NCI-H1092 treated with DMSO at 0.1 percent for 48 hours (cell line): ENCODE measurements at regions not wholly inside any gene's neighbourhood (a gene's known extent, or its start where the extent isn't known, plus 50 kb on each side); places are given as distances from the start of the nearest gene placed in this dataset.
"Not testable (repeated sequence)": the region's sequence is repeated elsewhere in the genome, so short reads cannot be mapped to it uniquely, and the experiment has no call there.

Experiments used
- DNase-seq: peaks from one replicate; lab custom pipeline; 2025; lab: John Stamatoyannopoulos, UW

GRCh38 chr1:199626228-199626627 is 401.3 kb upstream of the NR5A2 start:
- not testable (repeated sequence) for DNase-seq

DNA sequence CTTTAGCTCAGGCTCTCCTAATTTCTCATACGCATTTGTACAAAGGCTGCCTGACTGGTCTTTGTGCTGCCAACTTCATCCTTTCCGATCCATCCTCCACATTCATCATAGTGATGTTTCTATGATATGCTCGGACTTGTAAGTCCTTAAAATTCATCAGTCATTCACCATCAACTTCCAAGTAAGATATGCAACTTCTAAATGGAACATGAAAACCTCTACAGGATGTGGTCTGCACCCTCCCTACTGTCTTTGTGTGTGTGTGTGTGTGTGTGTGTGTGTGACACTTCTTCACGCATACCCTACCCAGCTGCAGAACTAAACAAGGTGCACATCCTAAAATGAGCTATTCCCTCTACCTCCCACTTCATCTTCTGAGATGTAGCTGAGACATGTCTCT is 397.9 kb upstream of the NR5A2 start:
- no peak for DNase-seq

GRCh38 chr1:199639453-199639852 is 388.1 kb upstream of the NR5A2 start:
- DNase-seq: no peak

GRCh38 chr1:199641531-199641930 is 386.0 kb upstream of the NR5A2 start:
- DNase-seq: no peak

- no peak for DNase-seq
Observed at GRCh38 chr1:199644912-199645311, 382.6 kb upstream of the NR5A2 start.

DNA sequence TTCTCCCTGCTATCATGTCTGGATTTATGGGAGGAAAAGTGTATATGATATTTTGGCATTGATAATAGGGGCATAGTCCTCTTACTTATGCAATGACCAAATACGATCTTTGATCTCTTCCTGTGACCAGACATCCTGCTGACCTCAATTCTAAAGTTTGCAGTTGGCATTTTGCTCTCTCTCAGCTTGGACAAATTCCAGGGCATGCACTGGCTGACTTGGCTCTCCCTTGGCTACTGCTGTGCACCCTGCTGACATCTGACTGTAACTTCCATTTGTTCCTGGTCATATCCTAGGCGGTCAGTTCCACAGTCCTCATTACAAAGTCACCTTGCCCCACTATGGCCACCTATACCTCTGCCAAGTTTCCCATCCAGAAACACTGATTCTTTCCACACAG is 380.7 kb upstream of the NR5A2 start:
- DNase-seq: no peak

GRCh38 chr1:199657449-199657848 is 370.1 kb upstream of the NR5A2 start:
- DNase-seq: no peak

GRCh38 chr1:199660071-199660470 is 367.4 kb upstream of the NR5A2 start:
- no peak for DNase-seq

GRCh38 chr1:199665371-199665770 is 362.1 kb upstream of the NR5A2 start:
- DNase-seq: no peak

DNA sequence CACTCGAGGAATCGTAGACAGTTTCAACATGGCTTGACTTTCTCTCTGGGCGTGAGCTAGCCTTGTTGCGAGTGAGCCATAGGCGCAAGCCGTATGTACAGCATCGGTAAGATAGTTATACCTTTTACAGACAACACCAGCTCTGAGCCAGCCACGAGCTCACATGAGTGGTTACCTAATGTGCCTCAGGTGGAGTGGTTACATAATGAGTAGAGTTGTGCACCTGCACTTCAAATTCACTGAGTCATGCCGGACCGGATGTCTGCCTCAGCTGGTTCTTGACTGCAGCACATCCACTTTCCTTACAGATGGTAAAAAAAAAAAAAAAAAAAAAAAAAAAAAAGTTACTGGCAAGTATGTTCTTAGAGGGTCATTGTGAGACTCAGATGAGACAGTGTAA is 360.4 kb upstream of the NR5A2 start:
- DNase-seq: no peak

DNA sequence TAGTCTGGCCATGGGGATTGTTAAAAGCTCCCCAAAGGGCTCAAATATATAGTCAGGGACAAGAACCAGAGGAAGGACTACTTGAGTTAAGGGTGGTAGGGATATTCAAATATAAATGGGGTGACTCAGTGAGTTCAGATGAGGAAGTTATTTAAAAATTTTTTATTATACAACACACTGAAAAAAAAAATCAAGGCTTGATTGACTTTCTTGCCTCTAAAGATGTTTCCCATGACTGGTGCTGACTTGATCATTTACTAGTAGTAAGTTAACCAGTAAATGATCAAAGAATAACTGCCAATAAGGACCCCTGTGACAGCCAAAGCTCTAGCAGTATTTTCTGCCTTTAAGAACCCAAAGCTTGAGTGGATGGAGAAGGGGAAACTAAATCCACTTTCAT is 357.6 kb upstream of the NR5A2 start:
- DNase-seq: no peak

- DNase-seq: no peak
Observed at GRCh38 chr1:199671684-199672083, 355.8 kb upstream of the NR5A2 start.

GRCh38 chr1:199675937-199676336 is 351.6 kb upstream of the NR5A2 start:
- DNase-seq: no peak

DNA sequence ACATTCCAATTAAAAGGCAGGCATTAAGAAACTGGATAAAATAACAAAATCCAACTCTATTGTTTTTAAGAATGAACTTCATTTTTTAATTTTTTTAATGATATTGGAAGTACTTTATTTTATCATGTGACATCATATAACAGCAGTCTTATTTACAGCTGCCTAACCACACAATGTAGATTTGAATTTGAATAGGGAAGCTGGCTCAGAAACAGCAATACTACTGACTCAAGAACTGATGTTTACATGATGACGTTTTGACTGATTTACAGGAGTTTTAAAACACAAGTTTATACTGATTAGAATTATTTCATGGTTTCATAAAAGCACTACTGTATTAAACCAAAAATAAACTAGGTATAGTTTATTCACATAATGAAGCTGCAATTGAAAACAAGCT is 348.7 kb upstream of the NR5A2 start:
- no peak for DNase-seq

DNA sequence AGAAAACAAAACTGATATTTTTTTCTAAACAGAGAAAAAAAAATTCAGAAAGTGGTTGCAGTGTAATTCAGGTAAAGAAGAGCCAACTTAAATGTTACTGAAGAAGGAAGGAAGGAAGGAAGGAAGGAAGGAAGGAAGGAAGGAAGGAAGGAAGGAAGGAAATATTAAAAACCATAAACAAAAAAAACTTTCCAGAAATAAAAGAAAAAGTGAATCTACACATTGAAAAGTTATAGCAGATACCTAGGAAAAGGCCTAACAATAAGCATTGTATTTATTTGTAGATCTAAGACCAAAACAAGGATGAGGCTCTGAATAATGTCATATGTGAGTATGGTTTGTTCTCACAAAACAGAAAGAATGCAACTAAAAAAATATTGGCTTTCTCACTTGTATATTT is 345.4 kb upstream of the NR5A2 start:
- no peak for DNase-seq

GRCh38 chr1:199684686-199685273 is 342.7 kb upstream of the NR5A2 start:
- peak; percentile 71 for DNase-seq

DNA sequence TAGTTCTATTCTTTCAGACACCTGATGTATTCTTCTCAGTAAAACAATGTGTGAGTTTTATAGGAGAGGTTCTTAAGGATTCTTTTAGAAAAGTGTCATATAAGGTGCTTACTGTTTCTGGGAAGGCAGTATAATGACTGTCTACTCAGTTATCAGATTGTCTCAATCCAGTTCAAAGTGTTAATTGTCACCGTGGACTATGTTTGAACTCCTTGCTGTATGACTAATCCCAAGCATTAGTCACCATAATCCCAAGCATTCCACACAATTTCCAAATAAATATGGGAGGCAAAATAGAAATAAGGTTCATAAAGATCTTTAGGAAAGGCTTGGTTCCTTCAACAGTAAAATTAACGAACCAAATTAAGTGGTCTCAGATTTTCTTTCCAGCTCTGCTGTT is 342.1 kb upstream of the NR5A2 start:
- DNase-seq: no peak

- DNase-seq: no peak
Observed at GRCh38 chr1:199687321-199687720, 340.2 kb upstream of the NR5A2 start.

DNA sequence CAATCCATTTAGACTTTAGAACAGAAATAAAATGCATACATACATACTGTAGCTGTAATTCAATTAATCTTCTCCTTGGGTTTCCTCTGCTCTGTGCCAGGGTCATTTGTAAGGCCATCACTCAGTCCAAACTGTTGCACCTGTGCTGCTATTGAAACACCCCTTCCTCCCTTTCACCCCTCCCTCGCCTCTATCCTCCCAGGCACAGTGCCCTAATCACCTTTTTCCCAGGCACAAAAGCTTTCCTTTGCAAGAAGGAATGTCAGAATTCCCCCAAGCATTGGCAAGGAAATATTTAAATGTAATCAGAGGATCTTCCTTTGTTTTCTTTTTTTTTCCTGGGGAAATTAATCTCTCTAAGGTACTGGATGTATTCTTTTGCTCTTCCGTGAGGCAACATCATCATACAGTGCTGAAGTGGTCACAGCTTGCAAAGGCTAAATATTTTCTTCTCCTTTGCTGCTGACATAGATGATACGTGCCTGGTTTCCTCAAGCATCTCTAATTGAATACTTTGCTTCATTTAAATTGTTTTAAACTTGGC is 339.3 kb upstream of the NR5A2 start:
- DNase-seq: peak; percentile 4

DNA sequence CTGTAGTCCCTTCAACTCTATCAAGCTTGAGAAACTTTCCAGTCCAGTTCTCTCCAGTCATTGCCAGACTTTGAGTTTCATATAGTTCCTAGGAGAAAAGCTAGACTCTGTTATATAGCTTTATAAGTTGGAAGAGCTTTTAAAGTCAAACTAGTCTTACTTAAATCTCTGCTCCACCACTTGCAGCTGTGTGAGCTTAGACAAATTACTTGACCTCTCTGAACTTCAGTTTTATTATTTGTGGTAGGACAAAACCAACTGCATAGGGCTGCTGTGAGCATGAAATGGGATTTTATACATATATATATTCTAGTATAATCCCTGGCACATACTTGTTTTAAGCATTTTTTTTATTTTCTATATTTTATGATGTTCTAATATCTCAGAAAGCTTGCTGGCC is 338.7 kb upstream of the NR5A2 start:
- no peak for DNase-seq

GRCh38 chr1:199690496-199690895 is 337.0 kb upstream of the NR5A2 start:
- DNase-seq: no peak

GRCh38 chr1:199691540-199691939 is 336.0 kb upstream of the NR5A2 start:
- DNase-seq: peak; percentile 1

DNA sequence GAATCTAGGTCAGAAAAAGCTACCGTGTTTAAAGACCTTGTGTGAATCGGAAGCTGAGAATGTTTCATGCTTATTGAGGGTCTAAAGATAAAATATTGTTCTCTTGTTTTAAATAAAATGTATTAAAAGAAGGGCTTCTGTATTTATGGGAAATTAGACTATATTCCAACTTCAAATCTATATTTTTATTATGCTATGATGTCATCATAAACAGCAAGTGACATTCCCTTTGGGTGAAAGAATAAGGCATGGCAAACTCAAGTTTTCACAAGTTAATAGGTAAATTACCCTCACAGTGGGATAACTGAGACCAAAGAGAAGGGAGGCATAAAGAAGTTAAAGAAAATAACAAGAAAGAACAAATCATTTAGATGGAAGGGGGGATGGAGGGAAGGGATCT is 333.8 kb upstream of the NR5A2 start:
- DNase-seq: no peak

DNA sequence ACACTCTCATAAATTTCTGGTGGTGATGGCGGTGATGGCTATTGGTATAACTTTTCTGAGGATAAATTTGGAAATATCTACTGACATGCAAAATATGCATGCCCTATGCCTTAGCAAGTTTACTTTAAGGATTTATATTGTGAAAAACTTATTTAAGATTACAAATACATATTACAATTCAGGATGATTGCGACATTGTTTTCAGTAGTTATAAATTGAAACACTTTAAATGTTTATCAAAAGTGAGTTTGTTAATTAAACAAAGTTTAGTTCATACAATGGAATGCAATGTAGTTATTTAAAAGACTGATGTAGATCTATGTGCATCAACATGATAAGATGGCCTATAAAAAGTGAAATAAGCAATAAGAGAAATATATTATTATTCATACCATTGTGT is 331.3 kb upstream of the NR5A2 start:
- DNase-seq: no peak

GRCh38 chr1:199698222-199698621 is 329.3 kb upstream of the NR5A2 start:
- DNase-seq: no peak
